HG03196 (cell line): ENCODE measurements at regions not wholly inside any gene's neighbourhood (a gene's known extent, or its start where the extent isn't known, plus 50 kb on each side); places are given as distances from the start of the nearest gene placed in this dataset.

Source experiments
- ATAC-seq: cut with Tn5 transposase; IDR thresholded peaks from one replicate; pipeline ENCODE4 v1.9.1; 2021; ENCODE audit not compliant: unreplicated experiment

- ATAC-seq = no peak
These were observed 54.3 kb upstream of the TET2 start for GRCh38 chr4:105092356-105092755.

- no peak for ATAC-seq
These were observed 53.9 kb upstream of the TET2 start for GRCh38 chr4:105092768-105093167.

GRCh38 chr4:105093975-105094374 lies 52.7 kb upstream of the TET2 start:
- ATAC-seq = no peak
